ENCODE measurements at regions not wholly inside any gene's neighbourhood (a gene's known extent, or its start where the extent isn't known, plus 50 kb on each side); places are given as distances from the start of the nearest gene placed in this dataset.

GRCh38 chr5:56587381-56588130, 227.8 kb upstream of the MAP3K1 start:
- no peak for DNase-seq
- Histone ChIP-seq H3K4me3 (no peak overlapping the region), H3K27ac (peak overlapping the region in 1 of 2 donors; percentile 80), H3K9me3 (no peaks in the 10 kb centered on the region), H3K36me3 (ENCODE audit: low read depth, missing control alignments) (no peaks in the 10 kb centered on the region), H3K27me3 (no peaks in the 10 kb centered on the region), H3K4me1 (peaks cover 20% of the 10 kb centered on the region)
- intact Hi-C loops (cut with DNase I; ENCODE audit: low total_unique reads): no loop called here
- 92% methylated on average over 5 of the region's 5 CpGs for WGBS, 2 donors
- no peak for TF ChIP-seq CTCF (IDR thresholded peaks at IDR 0.05)
- TF ChIP-seq POLR2A (IDR thresholded peaks at IDR 0.05): no peak

- TF ChIP-seq CTCF (IDR thresholded peaks at IDR 0.05) (no peak), POLR2A (IDR thresholded peaks at IDR 0.05) (no peak)
- no peaks in the 10 kb centered on the region for H3K27me3 ChIP-seq
- peak overlapping the region; percentile 66 to 80 for H3K27ac ChIP-seq
- 15 to 18% methylated on average over 14 of the region's 14 CpGs for WGBS, 2 donors
- no peaks in the 10 kb centered on the region for H3K9me3 ChIP-seq
- H3K4me1 ChIP-seq: peaks cover 20% of the 10 kb centered on the region
- H3K4me3 ChIP-seq: no peak overlapping the region
- intact Hi-C loops (cut with DNase I; ENCODE audit: low total_unique reads): no loop called here
- DNase-seq: peak; percentile 83
- H3K36me3 ChIP-seq (ENCODE audit: low read depth, missing control alignments): no peaks in the 10 kb centered on the region
Measured at GRCh38 chr5:56585999-56586691, 229.2 kb upstream of the MAP3K1 start.

GRCh38 chr5:56585461-56585860, 229.9 kb upstream of the MAP3K1 start:
- Histone ChIP-seq H3K4me1 (peaks cover 20% of the 10 kb centered on the region), H3K4me3 (no peak overlapping the region), H3K27ac (peak overlapping the region; percentile 35 to 80), H3K36me3 (ENCODE audit: low read depth, missing control alignments) (no peaks in the 10 kb centered on the region), H3K9me3 (no peaks in the 10 kb centered on the region), H3K27me3 (no peaks in the 10 kb centered on the region)
- 64% methylated on average over 2 of the region's 2 CpGs for WGBS, 2 donors
- DNase-seq: no peak
- intact Hi-C loops (cut with DNase I; ENCODE audit: low total_unique reads): no loop called here
- no peak for TF ChIP-seq CTCF (IDR thresholded peaks at IDR 0.05)

GRCh38 chr5:56581426-56581825, 233.9 kb upstream of the MAP3K1 start:
- Histone ChIP-seq H3K27ac (no peak overlapping the region), H3K4me1 (peaks cover 15% of the 10 kb centered on the region), H3K27me3 (no peaks in the 10 kb centered on the region), H3K9me3 (no peaks in the 10 kb centered on the region), H3K36me3 (ENCODE audit: low read depth, missing control alignments) (no peaks in the 10 kb centered on the region), H3K4me3 (no peak overlapping the region)
- TF ChIP-seq POLR2A (IDR thresholded peaks at IDR 0.05) (no peak), CTCF (IDR thresholded peaks at IDR 0.05) (no peak)
- no peak for DNase-seq
- 75 to 80% methylated on average over 1 of the region's 1 CpG for WGBS, 2 donors
- intact Hi-C loops (cut with DNase I; ENCODE audit: low total_unique reads): no loop called here

All from testis (tissue), 2 donors.